ENCODE measurements at regions not wholly inside any gene's neighbourhood (a gene's known extent, or its start where the extent isn't known, plus 50 kb on each side); places are given as distances from the start of the nearest gene placed in this dataset.

DNA sequence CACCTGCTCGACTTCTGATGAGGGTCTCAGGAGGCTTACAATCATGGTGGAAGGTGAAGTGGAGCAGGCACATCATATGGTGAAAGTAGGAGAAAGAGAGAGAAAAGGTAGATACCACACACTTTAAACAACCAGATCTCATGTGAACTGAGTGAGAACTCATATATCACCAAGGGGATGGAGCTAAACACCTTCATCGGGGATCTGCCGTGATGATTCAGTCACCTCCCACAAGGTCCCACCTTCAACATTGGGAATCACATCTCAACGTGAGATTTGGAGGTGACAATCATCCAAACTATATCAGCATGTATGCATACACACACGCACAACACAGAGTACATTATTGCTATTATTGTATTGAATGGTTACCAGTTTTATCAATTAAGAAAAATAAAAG, 453.3 kb upstream of the NRSN1 start:
- TF ChIP-seq SP1 (IDR thresholded peaks at IDR 0.05; ENCODE audit: low read depth) = no peak
- no peak for TF ChIP-seq POLR2A (IDR thresholded peaks at IDR 0.05; ENCODE audit: borderline replicate concordance, extremely low read depth, insufficient read depth, insufficient read length)
- TF ChIP-seq JUND (IDR thresholded peaks at IDR 0.05) = no peak
- 0 out of 2 replicates have a peak, but pooled peaks have one; percentile 9 for TF ChIP-seq ZNF274 (IDR thresholded peaks at IDR 0.05; ENCODE audit: low read depth, low read length)
- no peak overlapping the region for H3K4me3 ChIP-seq (replicated peaks in 1 of 2; ENCODE audit: low read depth in 1 of 2, low read length in 2 of 2)
- H3K79me2 ChIP-seq (ENCODE audit: insufficient read depth, low read length) = no peaks in the 10 kb centered on the region
- ATAC-seq = no peak
- no peaks in the 10 kb centered on the region for H3K9me2 ChIP-seq (ENCODE audit: insufficient read depth)
- H3K4me2 ChIP-seq (ENCODE audit: low read length) = no peak overlapping the region
- no peaks in the 10 kb centered on the region for H3K27me3 ChIP-seq (ENCODE audit: insufficient read depth, low read length)
- intact Hi-C loops (cut with micrococcal nuclease) = no loop called here
- DNase-seq (ENCODE audit: low read depth, low spot score) = no peak
- H3K9me3 ChIP-seq (ENCODE audit: control insufficient read depth in 1 of 2, insufficient read depth in 1 of 2, low read depth in 1 of 2, low read length in 2 of 2) = peaks cover 0 to 17% of the 10 kb centered on the region in 2 experiments; a peak in 2 of 4 replicates
- H2AFZ ChIP-seq (ENCODE audit: low read depth, low read length, poor library complexity, severe bottlenecking) = no peak overlapping the region
- no peak overlapping the region for H3K9ac ChIP-seq (ENCODE audit: low read length)
- no peaks in the 10 kb centered on the region for H3K4me1 ChIP-seq (ENCODE audit: control insufficient read depth in 1 of 2, insufficient read depth in 2 of 2, low read length in 2 of 2)
- no TSS peak for BruUV-seq (replicated peaks)
- ChIA-PET CTCF (no interaction called here), POLR2A (no interaction called here), RAD21 (ENCODE audit: low non-redundant PET in 1 of 2, low total read pairs in 2 of 2, uncharacterized antibody in 2 of 2, unreplicated experiment in 2 of 2) (no interaction called here)
- H3K36me3 ChIP-seq (ENCODE audit: control insufficient read depth in 1 of 2, insufficient read depth in 2 of 2, low read length in 2 of 2) = no peaks in the 10 kb centered on the region
- no peak overlapping the region for H3K27ac ChIP-seq (ENCODE audit: low read depth, low read length)
- no peaks in the 10 kb centered on the region for H4K20me1 ChIP-seq (ENCODE audit: insufficient read depth)

DNA sequence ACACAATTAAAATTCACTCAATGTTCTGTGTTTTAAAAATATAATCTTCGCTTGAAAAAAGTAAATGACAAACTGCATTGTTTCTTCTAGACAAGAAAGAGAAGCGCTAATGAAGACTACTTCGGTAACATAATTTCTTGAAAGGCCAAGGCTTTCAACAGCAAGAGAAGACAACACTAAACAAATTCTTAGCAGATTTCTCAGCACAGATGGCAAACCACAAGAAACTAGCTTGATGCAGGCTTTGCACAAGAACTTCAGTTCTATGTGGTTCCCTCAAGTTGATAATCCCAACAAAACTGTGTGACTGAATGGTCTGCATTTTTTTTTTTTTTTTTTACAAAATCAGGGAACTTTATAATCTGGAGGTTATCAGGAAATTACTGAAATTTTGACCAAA, 447.4 kb upstream of the NRSN1 start:
- no peaks in the 10 kb centered on the region for H3K9me2 ChIP-seq (ENCODE audit: insufficient read depth)
- no peak overlapping the region for H3K4me2 ChIP-seq (ENCODE audit: low read length)
- H3K36me3 ChIP-seq (ENCODE audit: control insufficient read depth in 1 of 2, insufficient read depth in 2 of 2, low read length in 2 of 2) = no peaks in the 10 kb centered on the region
- intact Hi-C loops (cut with micrococcal nuclease) = no loop called here
- no peaks in the 10 kb centered on the region for H3K79me2 ChIP-seq (ENCODE audit: insufficient read depth, low read length)
- no peak overlapping the region for H3K4me3 ChIP-seq (replicated peaks in 1 of 2; ENCODE audit: low read depth in 1 of 2, low read length in 2 of 2)
- no peak overlapping the region for H3K9ac ChIP-seq (ENCODE audit: low read length)
- H4K20me1 ChIP-seq (ENCODE audit: insufficient read depth) = no peaks in the 10 kb centered on the region
- DNase-seq (ENCODE audit: low read depth, low spot score) (no peak), ATAC-seq (no peak)
- no peaks in the 10 kb centered on the region for H3K4me1 ChIP-seq (ENCODE audit: control insufficient read depth in 1 of 2, insufficient read depth in 2 of 2, low read length in 2 of 2)
- BruUV-seq (replicated peaks) = no TSS peak
- TF ChIP-seq JUND (IDR thresholded peaks at IDR 0.05) = no peak
- ChIA-PET RAD21 (ENCODE audit: low non-redundant PET in 1 of 2, low total read pairs in 2 of 2, uncharacterized antibody in 2 of 2, unreplicated experiment in 2 of 2) (no interaction called here), POLR2A (no interaction called here), CTCF (no interaction called here)
- H3K27me3 ChIP-seq (ENCODE audit: insufficient read depth, low read length) = no peaks in the 10 kb centered on the region
- peaks cover 9 to 13% of the 10 kb centered on the region in 2 experiments; a peak in 2 of 4 replicates for H3K9me3 ChIP-seq (ENCODE audit: control insufficient read depth in 1 of 2, insufficient read depth in 1 of 2, low read depth in 1 of 2, low read length in 2 of 2)
- H2AFZ ChIP-seq (ENCODE audit: low read depth, low read length, poor library complexity, severe bottlenecking) = no peak overlapping the region
- H3K27ac ChIP-seq (ENCODE audit: low read depth, low read length) = no peak overlapping the region

DNA sequence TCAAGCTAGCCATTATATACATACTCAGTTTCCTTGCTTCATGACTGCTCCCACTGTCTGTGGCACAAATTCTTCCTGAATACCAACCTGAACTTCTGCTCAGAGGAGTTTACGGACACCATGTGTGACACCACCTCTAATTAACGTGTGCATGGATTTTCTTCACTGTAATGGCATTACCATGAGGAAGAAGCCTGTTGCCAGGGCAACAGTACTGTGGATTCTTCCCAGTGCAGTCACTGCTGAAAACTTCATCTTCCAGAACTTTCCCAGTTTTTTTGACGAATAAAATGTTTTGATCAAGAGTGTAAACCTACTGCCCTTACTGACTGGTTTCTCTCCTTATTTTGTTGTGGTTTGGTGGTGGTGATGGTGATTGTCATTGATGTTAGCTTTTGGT, 444.3 kb upstream of the NRSN1 start:
- Histone ChIP-seq H4K20me1 (ENCODE audit: insufficient read depth) (no peaks in the 10 kb centered on the region), H3K79me2 (ENCODE audit: insufficient read depth, low read length) (no peaks in the 10 kb centered on the region), H3K4me2 (ENCODE audit: low read length) (no peak overlapping the region), H3K27me3 (ENCODE audit: insufficient read depth, low read length) (no peaks in the 10 kb centered on the region), H3K9me3 (ENCODE audit: control insufficient read depth in 1 of 2, insufficient read depth in 1 of 2, low read depth in 1 of 2, low read length in 2 of 2) (peaks cover 0 to 9% of the 10 kb centered on the region in 2 experiments; a peak in 1 of 4 replicates), H2AFZ (ENCODE audit: low read depth, low read length, poor library complexity, severe bottlenecking) (no peak overlapping the region), H3K9ac (ENCODE audit: low read length) (no peak overlapping the region), H3K4me3 (replicated peaks in 1 of 2; ENCODE audit: low read depth in 1 of 2, low read length in 2 of 2) (no peak overlapping the region), H3K27ac (ENCODE audit: low read depth, low read length) (no peak overlapping the region), H3K4me1 (ENCODE audit: control insufficient read depth in 1 of 2, insufficient read depth in 2 of 2, low read length in 2 of 2) (no peaks in the 10 kb centered on the region), H3K9me2 (ENCODE audit: insufficient read depth) (no peaks in the 10 kb centered on the region), H3K36me3 (ENCODE audit: control insufficient read depth in 1 of 2, insufficient read depth in 2 of 2, low read length in 2 of 2) (no peaks in the 10 kb centered on the region)
- intact Hi-C loops (cut with micrococcal nuclease) = no loop called here
- DNase-seq (ENCODE audit: low read depth, low spot score) = no peak
- CTCF ChIA-PET = no interaction called here
- no TSS peak for BruUV-seq (replicated peaks)
- no peak for ATAC-seq
- RAD21 ChIA-PET (ENCODE audit: low non-redundant PET in 1 of 2, low total read pairs in 2 of 2, uncharacterized antibody in 2 of 2, unreplicated experiment in 2 of 2) = no interaction called here
- TF ChIP-seq JUND (IDR thresholded peaks at IDR 0.05) = no peak
- TF ChIP-seq ZNF274 (IDR thresholded peaks at IDR 0.05; ENCODE audit: low read depth, low read length) = no peak
- TF ChIP-seq SP1 (IDR thresholded peaks at IDR 0.05; ENCODE audit: low read depth) = no peak
- TF ChIP-seq, protein P1, sequence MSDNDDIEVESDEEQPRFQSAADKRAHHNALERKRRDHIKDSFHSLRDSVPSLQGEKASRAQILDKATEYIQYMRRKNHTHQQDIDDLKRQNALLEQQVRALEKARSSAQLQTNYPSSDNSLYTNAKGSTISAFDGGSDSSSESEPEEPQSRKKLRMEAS (IDR thresholded peaks at IDR 0.05) = no peak
- TF ChIP-seq, protein P2, sequence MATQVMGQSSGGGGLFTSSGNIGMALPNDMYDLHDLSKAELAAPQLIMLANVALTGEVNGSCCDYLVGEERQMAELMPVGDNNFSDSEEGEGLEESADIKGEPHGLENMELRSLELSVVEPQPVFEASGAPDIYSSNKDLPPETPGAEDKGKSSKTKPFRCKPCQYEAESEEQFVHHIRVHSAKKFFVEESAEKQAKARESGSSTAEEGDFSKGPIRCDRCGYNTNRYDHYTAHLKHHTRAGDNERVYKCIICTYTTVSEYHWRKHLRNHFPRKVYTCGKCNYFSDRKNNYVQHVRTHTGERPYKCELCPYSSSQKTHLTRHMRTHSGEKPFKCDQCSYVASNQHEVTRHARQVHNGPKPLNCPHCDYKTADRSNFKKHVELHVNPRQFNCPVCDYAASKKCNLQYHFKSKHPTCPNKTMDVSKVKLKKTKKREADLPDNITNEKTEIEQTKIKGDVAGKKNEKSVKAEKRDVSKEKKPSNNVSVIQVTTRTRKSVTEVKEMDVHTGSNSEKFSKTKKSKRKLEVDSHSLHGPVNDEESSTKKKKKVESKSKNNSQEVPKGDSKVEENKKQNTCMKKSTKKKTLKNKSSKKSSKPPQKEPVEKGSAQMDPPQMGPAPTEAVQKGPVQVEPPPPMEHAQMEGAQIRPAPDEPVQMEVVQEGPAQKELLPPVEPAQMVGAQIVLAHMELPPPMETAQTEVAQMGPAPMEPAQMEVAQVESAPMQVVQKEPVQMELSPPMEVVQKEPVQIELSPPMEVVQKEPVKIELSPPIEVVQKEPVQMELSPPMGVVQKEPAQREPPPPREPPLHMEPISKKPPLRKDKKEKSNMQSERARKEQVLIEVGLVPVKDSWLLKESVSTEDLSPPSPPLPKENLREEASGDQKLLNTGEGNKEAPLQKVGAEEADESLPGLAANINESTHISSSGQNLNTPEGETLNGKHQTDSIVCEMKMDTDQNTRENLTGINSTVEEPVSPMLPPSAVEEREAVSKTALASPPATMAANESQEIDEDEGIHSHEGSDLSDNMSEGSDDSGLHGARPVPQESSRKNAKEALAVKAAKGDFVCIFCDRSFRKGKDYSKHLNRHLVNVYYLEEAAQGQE (IDR thresholded peaks at IDR 0.05; ENCODE audit: low read depth) = no peak
- TF ChIP-seq, protein P3, sequence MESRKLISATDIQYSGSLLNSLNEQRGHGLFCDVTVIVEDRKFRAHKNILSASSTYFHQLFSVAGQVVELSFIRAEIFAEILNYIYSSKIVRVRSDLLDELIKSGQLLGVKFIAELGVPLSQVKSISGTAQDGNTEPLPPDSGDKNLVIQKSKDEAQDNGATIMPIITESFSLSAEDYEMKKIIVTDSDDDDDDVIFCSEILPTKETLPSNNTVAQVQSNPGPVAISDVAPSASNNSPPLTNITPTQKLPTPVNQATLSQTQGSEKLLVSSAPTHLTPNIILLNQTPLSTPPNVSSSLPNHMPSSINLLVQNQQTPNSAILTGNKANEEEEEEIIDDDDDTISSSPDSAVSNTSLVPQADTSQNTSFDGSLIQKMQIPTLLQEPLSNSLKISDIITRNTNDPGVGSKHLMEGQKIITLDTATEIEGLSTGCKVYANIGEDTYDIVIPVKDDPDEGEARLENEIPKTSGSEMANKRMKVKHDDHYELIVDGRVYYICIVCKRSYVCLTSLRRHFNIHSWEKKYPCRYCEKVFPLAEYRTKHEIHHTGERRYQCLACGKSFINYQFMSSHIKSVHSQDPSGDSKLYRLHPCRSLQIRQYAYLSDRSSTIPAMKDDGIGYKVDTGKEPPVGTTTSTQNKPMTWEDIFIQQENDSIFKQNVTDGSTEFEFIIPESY (IDR thresholded peaks at IDR 0.05; ENCODE audit: extremely low read depth, insufficient replicate concordance, low read length) = no peak
- POLR2A ChIA-PET = no interaction called here
